ENCODE measurements at regions not wholly inside any gene's neighbourhood (a gene's known extent, or its start where the extent isn't known, plus 50 kb on each side); places are given as distances from the start of the nearest gene placed in this dataset.

DNA sequence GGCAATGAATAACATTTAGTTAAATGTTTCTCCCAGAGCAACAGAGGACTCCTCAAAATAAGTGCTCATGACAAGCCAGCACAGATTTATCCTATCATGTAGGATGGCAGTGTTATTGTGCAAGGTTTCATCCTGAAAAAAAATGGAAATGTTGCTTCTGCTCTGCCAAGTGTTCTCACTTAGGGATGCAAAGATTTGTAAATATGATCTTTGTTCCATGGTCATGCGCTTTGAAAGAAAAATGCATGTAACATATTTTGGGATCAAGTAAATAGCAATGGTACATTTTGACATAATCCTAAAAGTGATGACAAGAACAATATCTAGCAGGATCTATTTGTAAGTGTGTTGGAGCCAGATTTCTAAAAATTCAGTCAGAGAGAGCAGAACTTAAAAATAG is 229.5 kb upstream of the CCDC150 start (continued):
- TF ChIP-seq, protein P1, sequence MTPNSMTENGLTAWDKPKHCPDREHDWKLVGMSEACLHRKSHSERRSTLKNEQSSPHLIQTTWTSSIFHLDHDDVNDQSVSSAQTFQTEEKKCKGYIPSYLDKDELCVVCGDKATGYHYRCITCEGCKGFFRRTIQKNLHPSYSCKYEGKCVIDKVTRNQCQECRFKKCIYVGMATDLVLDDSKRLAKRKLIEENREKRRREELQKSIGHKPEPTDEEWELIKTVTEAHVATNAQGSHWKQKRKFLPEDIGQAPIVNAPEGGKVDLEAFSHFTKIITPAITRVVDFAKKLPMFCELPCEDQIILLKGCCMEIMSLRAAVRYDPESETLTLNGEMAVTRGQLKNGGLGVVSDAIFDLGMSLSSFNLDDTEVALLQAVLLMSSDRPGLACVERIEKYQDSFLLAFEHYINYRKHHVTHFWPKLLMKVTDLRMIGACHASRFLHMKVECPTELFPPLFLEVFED (CRISPR knock-in tag; conservative IDR thresholded peaks at IDR 0.05): no peak
- TF ChIP-seq CBFA2T3 (IDR thresholded peaks at IDR 0.05) (no peak), MCM5 (IDR thresholded peaks at IDR 0.05; ENCODE audit: low read depth) (no peak), KDM5B (IDR thresholded peaks at IDR 0.05; ENCODE audit: insufficient replicate concordance, low read depth, low read length) (no peak)
- TF ChIP-seq, protein P2, sequence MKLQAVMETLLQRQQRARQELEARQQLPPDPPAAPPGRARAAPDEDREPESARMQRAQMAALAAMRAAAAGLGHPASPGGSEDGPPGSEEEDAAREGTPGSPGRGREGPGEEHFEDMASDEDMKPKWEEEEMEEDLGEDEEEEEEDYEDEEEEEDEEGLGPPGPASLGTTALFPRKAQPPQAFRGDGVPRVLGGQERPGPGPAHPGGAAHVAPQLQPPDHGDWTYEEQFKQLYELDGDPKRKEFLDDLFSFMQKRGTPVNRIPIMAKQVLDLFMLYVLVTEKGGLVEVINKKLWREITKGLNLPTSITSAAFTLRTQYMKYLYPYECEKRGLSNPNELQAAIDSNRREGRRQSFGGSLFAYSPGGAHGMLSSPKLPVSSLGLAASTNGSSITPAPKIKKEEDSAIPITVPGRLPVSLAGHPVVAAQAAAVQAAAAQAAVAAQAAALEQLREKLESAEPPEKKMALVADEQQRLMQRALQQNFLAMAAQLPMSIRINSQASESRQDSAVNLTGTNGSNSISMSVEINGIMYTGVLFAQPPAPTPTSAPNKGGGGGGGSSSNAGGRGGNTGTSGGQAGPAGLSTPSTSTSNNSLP (IDR thresholded peaks at IDR 0.05; ENCODE audit: borderline replicate concordance, low read depth, low read length): no peak

DNA sequence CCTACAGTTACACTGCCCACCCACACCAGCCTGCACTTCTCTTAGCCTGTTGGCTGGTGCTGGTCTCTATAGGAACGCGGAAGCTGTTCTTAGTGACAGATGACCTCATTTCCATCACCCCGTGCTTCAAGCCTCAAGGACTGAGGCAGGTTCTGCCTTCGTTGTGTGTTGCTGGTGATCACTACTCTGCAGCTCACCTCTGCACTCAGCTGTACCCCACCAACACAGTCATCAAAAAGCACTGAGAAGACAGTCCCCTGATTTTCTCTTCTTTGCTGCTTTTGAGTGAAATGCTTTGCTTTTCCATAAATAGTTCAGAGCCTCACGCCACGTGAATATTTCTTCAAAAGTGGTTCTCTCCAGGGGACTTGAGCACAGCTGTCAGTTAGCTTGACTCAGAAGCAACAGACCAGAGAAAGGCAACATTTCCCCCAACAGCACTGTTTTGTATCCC is 225.7 kb upstream of the CCDC150 start:
- ChIA-PET CTCF (ENCODE audit: low intra/inter-chr PET ratio) (no interaction called here), POLR2A (no interaction called here)
- TF ChIP-seq RFX1 (IDR thresholded peaks at IDR 0.05) (peak; percentile 55), ZNF583 (CRISPR knock-in tag; IDR thresholded peaks at IDR 0.05) (no peak), JUND (IDR thresholded peaks at IDR 0.05; ENCODE audit: borderline replicate concordance, low read depth, low read length) (peak; percentile 36; the same call in 1 of the 2 replicates), JUND (tag; IDR thresholded peaks at IDR 0.05; ENCODE audit: borderline replicate concordance, low read depth, low read length) (no peak)
- TF ChIP-seq, protein P3, sequence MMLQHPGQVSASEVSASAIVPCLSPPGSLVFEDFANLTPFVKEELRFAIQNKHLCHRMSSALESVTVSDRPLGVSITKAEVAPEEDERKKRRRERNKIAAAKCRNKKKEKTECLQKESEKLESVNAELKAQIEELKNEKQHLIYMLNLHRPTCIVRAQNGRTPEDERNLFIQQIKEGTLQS (IDR thresholded peaks at IDR 0.05): peak; percentile 38; the same call in 1 of the 2 replicates
- TF ChIP-seq, protein P3 (CRISPR knock-in tag; conservative IDR thresholded peaks at IDR 0.05): no peak
- Histone ChIP-seq H3K27ac (ENCODE audit: extremely low read depth, low read depth, low read length) (no peak overlapping the region), H3K27me3 (ENCODE audit: control insufficient read depth in 2 of 2, insufficient read depth in 2 of 2, low read length in 2 of 2) (no peaks in the 10 kb centered on the region), H2AFZ (ENCODE audit: low read depth, low read length) (no peak overlapping the region), H4K20me1 (replicated peaks; ENCODE audit: control insufficient read depth, insufficient read depth, low read length) (no peaks in the 10 kb centered on the region), H3K9ac (ENCODE audit: insufficient read depth in 1 of 2, low read depth in 2 of 2, low read length in 2 of 2) (no peak overlapping the region), H3K4me2 (ENCODE audit: insufficient read depth, low read length) (no peak overlapping the region), H3K9me3 (replicated peaks; ENCODE audit: control insufficient read depth, insufficient read depth, low read depth, low read length) (no peaks in the 10 kb centered on the region), H3K4me3 (no peak overlapping the region), H3K4me1 (replicated peaks in 1 of 2; ENCODE audit: control insufficient read depth in 2 of 2, insufficient read depth in 2 of 2, low read length in 2 of 2) (no peaks in the 10 kb centered on the region; a peak in 1 of 5 replicates), H3K9me1 (ENCODE audit: control insufficient read depth, insufficient read depth, low read length) (no peaks in the 10 kb centered on the region), H3K36me3 (ENCODE audit: control insufficient read depth, insufficient read depth, low read length) (no peaks in the 10 kb centered on the region), H3K79me2 (ENCODE audit: control insufficient read depth, insufficient read depth, low read length) (no peaks in the 10 kb centered on the region)
- 32% methylated on average over 6 of the region's 6 CpGs for WGBS (ENCODE audit: insufficient coverage, low coverage, missing lambda C conversion rate)
- no peak for DNase-seq (ENCODE audit: extremely low read depth in 1 of 4, low spot score in 3 of 4)
- ATAC-seq: peak; percentile 64
- no peak for FAIRE-seq
- intact Hi-C loops (cut with micrococcal nuclease): no loop called here
- no TSS peak for BruUV-seq (replicated peaks)
- in situ Hi-C loops (cut with MboI): no loop called here
